IPS DF 4.7 (cell line): ENCODE measurements at regions not wholly inside any gene's neighbourhood (a gene's known extent, or its start where the extent isn't known, plus 50 kb on each side); places are given as distances from the start of the nearest gene placed in this dataset.

Experiments
- DNase-seq: peaks from one replicate; pipeline ENCODE4 v3.0.0-alpha.2; 2013; ENCODE audit warnings: low spot score; ENCODE audit errors: extremely low read depth

DNA sequence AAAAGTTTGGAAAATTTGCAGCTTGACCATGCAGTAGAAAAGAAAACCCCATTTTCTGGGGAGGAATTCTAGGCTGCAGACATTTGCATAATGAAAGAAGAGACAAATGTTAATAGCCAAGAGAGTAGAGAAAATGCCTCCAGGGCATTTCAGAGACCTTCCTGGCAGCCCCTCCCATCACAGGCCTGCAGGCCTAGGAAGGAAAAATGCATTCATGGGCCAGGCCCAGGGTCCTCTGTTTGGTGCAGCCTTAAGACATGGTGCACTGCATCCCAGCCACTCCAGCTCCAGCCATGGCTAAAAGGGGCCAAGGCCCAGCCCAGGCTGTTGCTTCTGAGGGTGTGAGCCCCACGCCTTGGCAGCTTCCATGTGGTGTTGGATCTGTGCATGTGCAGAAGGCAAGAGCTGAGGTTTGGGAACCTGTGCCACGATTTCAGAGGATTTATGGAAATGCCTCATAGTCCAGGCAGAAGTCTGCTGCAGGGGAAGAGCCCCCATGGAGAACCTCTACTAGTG lies 75.0 kb upstream of the OR13F1 start:
- DNase-seq, result no peak

DNA sequence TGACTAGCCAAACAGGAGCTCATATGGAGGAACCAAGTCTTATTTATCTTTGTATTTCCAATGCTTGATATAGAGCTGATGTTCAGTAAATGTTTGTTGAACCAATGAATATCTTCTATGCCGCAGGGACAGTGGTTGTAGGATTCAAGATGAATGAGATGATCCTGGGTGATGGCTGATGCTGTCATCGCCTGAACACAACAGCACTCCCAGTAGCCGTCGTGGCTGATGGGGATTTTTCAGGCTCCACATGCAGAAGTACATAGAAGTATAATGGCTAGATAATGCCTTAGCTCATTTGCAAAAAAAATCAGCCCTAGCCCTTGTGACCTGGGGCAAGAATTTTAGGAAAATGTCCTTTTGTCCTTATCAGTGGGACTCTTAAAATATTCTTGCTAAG lies 69.0 kb upstream of the OR13F1 start:
- DNase-seq, result no peak

DNA sequence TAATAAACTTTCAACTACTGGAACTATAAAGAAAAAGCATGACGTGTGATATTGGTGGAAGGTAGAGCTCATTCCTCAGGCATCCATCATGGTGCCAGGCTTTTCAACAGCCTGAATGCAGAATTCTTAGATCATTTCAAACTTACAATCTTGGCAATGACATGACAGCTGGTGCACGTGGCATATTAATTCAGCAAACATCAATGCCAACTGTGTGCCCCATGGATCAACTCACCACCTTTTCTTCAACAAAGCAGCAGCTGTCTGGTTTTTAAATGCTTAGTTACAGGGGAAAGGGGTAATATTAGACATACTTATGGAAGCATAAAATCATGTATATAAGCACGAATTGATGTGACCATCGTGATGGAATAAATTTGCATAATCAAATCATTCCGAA lies 56.0 kb upstream of the OR13F1 start:
- no peak for DNase-seq
